Panc1 (cell line): ENCODE measurements at regions not wholly inside any gene's neighbourhood (a gene's known extent, or its start where the extent isn't known, plus 50 kb on each side); places are given as distances from the start of the nearest gene placed in this dataset.

Source experiments
- POLR2AphosphoS5 ChIP-seq: IDR thresholded peaks from 2 replicates; pipeline ENCODE4 v1.6.1; 2012; ENCODE audit warnings: mild to moderate bottlenecking, low read depth, low read length, moderate library complexity
- SIN3A ChIP-seq: IDR thresholded peaks from 2 replicates; pipeline ENCODE4 v1.6.1; 2012; ENCODE audit warnings: low read depth, mild to moderate bottlenecking, low read length, moderate library complexity, borderline replicate concordance; ENCODE audit not compliant: insufficient read depth
- TCF7L2 ChIP-seq: IDR thresholded peaks from 2 replicates; pipeline ENCODE4 v1.6.1; 2011; ENCODE audit warnings: mild to moderate bottlenecking, low read depth, low read length, inconsistent platforms
- TF ChIP-seq, protein P1 (sequence below): fragments of 450-650 bp; IDR thresholded peaks from 2 replicates; pipeline ENCODE4 v1.5.1; 2017; ENCODE audit warnings: mild to moderate bottlenecking
- TF ChIP-seq, protein P2 (sequence below), 2 experiments: IDR thresholded peaks; 2 replicates each; pipeline ENCODE4 v1.6.1; 2011 to 2012; ENCODE audit warnings: low read depth in 2 of 2, control low read depth in 1 of 2, low read length in 1 of 2, mild to moderate bottlenecking in 1 of 2, moderate library complexity in 1 of 2; ENCODE audit not compliant: insufficient read depth in 1 of 2

DNA sequence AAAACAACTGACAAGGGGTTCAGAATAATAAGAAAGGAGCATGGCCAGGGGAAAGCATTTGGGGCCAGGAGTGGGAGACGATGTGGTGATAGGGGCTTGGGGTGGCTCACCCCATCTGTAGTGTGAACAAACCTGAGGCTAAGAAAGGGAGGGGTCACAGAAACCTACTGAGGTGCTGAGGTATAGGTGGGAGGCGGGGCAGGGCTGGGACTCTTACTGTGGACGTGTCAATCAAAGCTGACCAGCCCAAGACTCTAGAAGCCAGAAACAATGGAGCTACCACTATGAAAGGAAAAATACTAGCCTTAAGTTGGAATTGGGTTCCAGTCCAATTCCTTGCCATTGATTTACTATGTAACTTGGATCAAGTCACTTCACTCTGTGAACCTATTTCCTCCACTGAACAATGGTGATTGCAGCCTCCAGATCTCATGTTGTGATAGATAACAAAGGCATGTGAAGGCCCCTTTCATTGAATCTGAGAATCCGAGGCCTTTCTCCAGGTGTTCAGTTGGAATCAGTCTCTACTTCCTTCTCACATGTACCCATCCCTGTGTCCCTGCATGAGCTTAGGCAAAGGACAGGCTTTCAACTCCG is 260.9 kb upstream of the HES1 start:
- TF ChIP-seq, protein P1, sequence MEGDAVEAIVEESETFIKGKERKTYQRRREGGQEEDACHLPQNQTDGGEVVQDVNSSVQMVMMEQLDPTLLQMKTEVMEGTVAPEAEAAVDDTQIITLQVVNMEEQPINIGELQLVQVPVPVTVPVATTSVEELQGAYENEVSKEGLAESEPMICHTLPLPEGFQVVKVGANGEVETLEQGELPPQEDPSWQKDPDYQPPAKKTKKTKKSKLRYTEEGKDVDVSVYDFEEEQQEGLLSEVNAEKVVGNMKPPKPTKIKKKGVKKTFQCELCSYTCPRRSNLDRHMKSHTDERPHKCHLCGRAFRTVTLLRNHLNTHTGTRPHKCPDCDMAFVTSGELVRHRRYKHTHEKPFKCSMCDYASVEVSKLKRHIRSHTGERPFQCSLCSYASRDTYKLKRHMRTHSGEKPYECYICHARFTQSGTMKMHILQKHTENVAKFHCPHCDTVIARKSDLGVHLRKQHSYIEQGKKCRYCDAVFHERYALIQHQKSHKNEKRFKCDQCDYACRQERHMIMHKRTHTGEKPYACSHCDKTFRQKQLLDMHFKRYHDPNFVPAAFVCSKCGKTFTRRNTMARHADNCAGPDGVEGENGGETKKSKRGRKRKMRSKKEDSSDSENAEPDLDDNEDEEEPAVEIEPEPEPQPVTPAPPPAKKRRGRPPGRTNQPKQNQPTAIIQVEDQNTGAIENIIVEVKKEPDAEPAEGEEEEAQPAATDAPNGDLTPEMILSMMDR = no peak
- no peak for TF ChIP-seq SIN3A
- no peak for TF ChIP-seq POLR2AphosphoS5
- TF ChIP-seq, protein P2, sequence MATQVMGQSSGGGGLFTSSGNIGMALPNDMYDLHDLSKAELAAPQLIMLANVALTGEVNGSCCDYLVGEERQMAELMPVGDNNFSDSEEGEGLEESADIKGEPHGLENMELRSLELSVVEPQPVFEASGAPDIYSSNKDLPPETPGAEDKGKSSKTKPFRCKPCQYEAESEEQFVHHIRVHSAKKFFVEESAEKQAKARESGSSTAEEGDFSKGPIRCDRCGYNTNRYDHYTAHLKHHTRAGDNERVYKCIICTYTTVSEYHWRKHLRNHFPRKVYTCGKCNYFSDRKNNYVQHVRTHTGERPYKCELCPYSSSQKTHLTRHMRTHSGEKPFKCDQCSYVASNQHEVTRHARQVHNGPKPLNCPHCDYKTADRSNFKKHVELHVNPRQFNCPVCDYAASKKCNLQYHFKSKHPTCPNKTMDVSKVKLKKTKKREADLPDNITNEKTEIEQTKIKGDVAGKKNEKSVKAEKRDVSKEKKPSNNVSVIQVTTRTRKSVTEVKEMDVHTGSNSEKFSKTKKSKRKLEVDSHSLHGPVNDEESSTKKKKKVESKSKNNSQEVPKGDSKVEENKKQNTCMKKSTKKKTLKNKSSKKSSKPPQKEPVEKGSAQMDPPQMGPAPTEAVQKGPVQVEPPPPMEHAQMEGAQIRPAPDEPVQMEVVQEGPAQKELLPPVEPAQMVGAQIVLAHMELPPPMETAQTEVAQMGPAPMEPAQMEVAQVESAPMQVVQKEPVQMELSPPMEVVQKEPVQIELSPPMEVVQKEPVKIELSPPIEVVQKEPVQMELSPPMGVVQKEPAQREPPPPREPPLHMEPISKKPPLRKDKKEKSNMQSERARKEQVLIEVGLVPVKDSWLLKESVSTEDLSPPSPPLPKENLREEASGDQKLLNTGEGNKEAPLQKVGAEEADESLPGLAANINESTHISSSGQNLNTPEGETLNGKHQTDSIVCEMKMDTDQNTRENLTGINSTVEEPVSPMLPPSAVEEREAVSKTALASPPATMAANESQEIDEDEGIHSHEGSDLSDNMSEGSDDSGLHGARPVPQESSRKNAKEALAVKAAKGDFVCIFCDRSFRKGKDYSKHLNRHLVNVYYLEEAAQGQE (IDR thresholded peaks at IDR 0.05; ENCODE audit: insufficient read depth in 1 of 2, low read depth in 2 of 2, low read length in 1 of 2) = no peak
- no peak for TF ChIP-seq TCF7L2
